Mesothelial cell of epicardium (in vitro differentiated cells): ENCODE measurements at regions not wholly inside any gene's neighbourhood (a gene's known extent, or its start where the extent isn't known, plus 50 kb on each side); places are given as distances from the start of the nearest gene placed in this dataset.

ENCODE experiments used
- DNase-seq, 2 experiments: peaks; one replicate each; pipeline ENCODE4 v3.0.0; 2021; ENCODE audit warnings: low spot score in 2 of 2; ENCODE audit not compliant: unreplicated experiment in 2 of 2
- H3K27ac Mint-ChIP-seq: 2 replicates; pipeline ENCODE4 v1.8.0; 2021; ENCODE audit warnings: mixed read lengths
- H3K27me3 Mint-ChIP-seq: 2 replicates; pipeline ENCODE4 v1.8.0; 2021; ENCODE audit warnings: low read depth, mixed read lengths
- H3K36me3 Mint-ChIP-seq: 2 replicates; pipeline ENCODE4 v1.8.0; 2021; ENCODE audit warnings: mixed read lengths
- H3K4me1 Mint-ChIP-seq: 2 replicates; pipeline ENCODE4 v1.8.0; 2021; ENCODE audit warnings: mixed read lengths
- H3K4me3 Mint-ChIP-seq: 2 replicates; pipeline ENCODE4 v1.8.0; 2021; ENCODE audit warnings: mild to moderate bottlenecking, moderate library complexity, mixed read lengths
- H3K9me3 Mint-ChIP-seq: 2 replicates; pipeline ENCODE4 v1.8.0; 2021; ENCODE audit warnings: mixed read lengths
- TF ChIP-seq, protein P1 (sequence below): fragments of 200-600 bp; sonication (generic); IDR thresholded peaks from one replicate; pipeline ENCODE4 v1.5.0; 2021; ENCODE audit warnings: antibody characterized with exemption; ENCODE audit not compliant: unreplicated experiment

DNA sequence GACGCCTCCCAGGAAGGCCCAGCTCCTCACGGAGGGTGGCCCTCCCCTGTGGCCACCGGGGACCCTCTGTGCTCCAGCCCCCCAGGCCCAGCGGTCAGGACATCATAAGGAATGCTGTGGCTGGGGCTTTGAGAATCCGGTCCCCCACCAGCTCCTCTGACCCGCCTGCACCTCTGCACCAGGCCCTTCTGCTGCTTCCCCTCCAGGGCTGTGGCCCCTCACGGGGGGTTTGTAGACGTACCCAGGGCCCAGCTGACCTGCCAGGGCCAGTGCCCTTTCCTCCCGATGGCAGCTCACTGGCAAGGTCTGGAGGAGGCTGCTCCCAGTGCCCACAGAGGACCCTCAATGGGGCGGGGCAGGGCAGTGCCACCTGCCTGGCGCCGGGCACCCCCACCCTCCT, 103.9 kb upstream of the TTC34 start:
- H3K36me3 Mint-ChIP-seq: peaks cover 5% of the 10 kb centered on the region
- H3K9me3 Mint-ChIP-seq: peaks cover 18% of the 10 kb centered on the region
- H3K4me1 Mint-ChIP-seq: no peaks in the 10 kb centered on the region
- TF ChIP-seq, protein P1, sequence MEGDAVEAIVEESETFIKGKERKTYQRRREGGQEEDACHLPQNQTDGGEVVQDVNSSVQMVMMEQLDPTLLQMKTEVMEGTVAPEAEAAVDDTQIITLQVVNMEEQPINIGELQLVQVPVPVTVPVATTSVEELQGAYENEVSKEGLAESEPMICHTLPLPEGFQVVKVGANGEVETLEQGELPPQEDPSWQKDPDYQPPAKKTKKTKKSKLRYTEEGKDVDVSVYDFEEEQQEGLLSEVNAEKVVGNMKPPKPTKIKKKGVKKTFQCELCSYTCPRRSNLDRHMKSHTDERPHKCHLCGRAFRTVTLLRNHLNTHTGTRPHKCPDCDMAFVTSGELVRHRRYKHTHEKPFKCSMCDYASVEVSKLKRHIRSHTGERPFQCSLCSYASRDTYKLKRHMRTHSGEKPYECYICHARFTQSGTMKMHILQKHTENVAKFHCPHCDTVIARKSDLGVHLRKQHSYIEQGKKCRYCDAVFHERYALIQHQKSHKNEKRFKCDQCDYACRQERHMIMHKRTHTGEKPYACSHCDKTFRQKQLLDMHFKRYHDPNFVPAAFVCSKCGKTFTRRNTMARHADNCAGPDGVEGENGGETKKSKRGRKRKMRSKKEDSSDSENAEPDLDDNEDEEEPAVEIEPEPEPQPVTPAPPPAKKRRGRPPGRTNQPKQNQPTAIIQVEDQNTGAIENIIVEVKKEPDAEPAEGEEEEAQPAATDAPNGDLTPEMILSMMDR: no peak
- no peaks in the 10 kb centered on the region for H3K27me3 Mint-ChIP-seq
- H3K4me3 Mint-ChIP-seq: no peak overlapping the region
- no peak for DNase-seq
- H3K27ac Mint-ChIP-seq: no peak overlapping the region

GRCh38 chr1:2906085-2906484, 104.6 kb upstream of the TTC34 start:
- Mint-ChIP-seq H3K27me3 (no peaks in the 10 kb centered on the region), H3K4me3 (no peak overlapping the region), H3K36me3 (peaks cover 5% of the 10 kb centered on the region), H3K27ac (no peak overlapping the region), H3K4me1 (no peaks in the 10 kb centered on the region), H3K9me3 (peaks cover 18% of the 10 kb centered on the region)
- DNase-seq: no peak
- TF ChIP-seq, protein P1: no peak

DNA sequence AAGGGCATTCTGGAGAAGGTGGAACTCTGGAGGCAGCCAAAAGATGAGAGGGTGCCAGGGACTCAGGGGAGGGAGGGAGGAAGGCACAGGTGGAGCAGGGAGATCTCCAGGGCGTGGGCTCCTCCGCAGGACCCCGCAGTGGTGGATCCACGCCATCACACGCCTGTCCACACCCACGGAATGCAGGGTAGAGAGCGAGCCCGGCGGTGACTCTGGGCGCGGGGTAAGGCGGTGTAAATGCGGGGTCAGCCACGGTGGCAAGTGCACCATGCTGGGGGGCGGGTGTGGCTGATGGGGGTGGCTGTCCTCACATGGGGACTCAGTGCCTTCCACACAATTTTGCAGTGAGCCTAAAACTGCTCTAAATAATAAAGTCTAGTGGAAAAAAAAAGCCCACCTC, 105.1 kb upstream of the TTC34 start:
- TF ChIP-seq, protein P1: no peak
- peaks cover 5% of the 10 kb centered on the region for H3K36me3 Mint-ChIP-seq
- DNase-seq: no peak
- peaks cover 15% of the 10 kb centered on the region for H3K9me3 Mint-ChIP-seq
- H3K4me3 Mint-ChIP-seq: no peak overlapping the region
- no peaks in the 10 kb centered on the region for H3K4me1 Mint-ChIP-seq
- no peak overlapping the region for H3K27ac Mint-ChIP-seq
- no peaks in the 10 kb centered on the region for H3K27me3 Mint-ChIP-seq

GRCh38 chr1:2907051-2907450, 105.6 kb upstream of the TTC34 start:
- TF ChIP-seq, protein P1: no peak
- Mint-ChIP-seq H3K4me1 (no peaks in the 10 kb centered on the region), H3K27me3 (no peaks in the 10 kb centered on the region), H3K36me3 (peaks cover 2% of the 10 kb centered on the region), H3K27ac (no peak overlapping the region), H3K9me3 (peaks cover 10% of the 10 kb centered on the region), H3K4me3 (no peak overlapping the region)
- DNase-seq: no peak

GRCh38 chr1:2908081-2908480, 106.6 kb upstream of the TTC34 start:
- DNase-seq: no peak
- TF ChIP-seq, protein P1: no peak
- Mint-ChIP-seq H3K27ac (no peak overlapping the region), H3K4me3 (no peak overlapping the region), H3K36me3 (peaks cover 2% of the 10 kb centered on the region), H3K9me3 (peaks cover 9% of the 10 kb centered on the region), H3K4me1 (no peaks in the 10 kb centered on the region), H3K27me3 (no peaks in the 10 kb centered on the region)

- Mint-ChIP-seq H3K27me3 (no peaks in the 10 kb centered on the region), H3K36me3 (peaks cover 2% of the 10 kb centered on the region), H3K4me1 (no peaks in the 10 kb centered on the region), H3K9me3 (peaks cover 8% of the 10 kb centered on the region), H3K4me3 (no peak overlapping the region), H3K27ac (no peak overlapping the region)
- TF ChIP-seq, protein P1: no peak
- DNase-seq: no peak
These were observed 107.1 kb upstream of the TTC34 start for GRCh38 chr1:2908561-2908960.
